MM.1S (cell line): ENCODE measurements at regions not wholly inside any gene's neighbourhood (a gene's known extent, or its start where the extent isn't known, plus 50 kb on each side); places are given as distances from the start of the nearest gene placed in this dataset.

Experiments used
- CTCF ChIP-seq: fragments of 300-600 bp; sonication (generic); IDR thresholded peaks from 2 replicates; pipeline ENCODE4 v1.5.1; 2016; ENCODE audit warnings: antibody characterized with exemption, low read length, mixed read lengths
- EZH2 ChIP-seq: fragments of 300-600 bp; sonication (generic); optimal IDR thresholded peaks from 2 replicates; pipeline ENCODE3; 2017; ENCODE audit warnings: low read depth, mild to moderate bottlenecking, antibody characterized with exemption, low read length, mixed read lengths
- EZH2phosphoT487 ChIP-seq: fragments of 300-600 bp; sonication (generic); IDR thresholded peaks from 2 replicates; pipeline ENCODE4 v1.6.1; 2018; ENCODE audit warnings: antibody characterized with exemption, low read length

- no peak for TF ChIP-seq CTCF
- no peak for TF ChIP-seq EZH2phosphoT487
- TF ChIP-seq EZH2, result no peak
These were observed 818.6 kb downstream of the SLITRK6 start for GRCh38 chr13:84980571-84980970.
